ENCODE measurements at regions not wholly inside any gene's neighbourhood (a gene's known extent, or its start where the extent isn't known, plus 50 kb on each side); places are given as distances from the start of the nearest gene placed in this dataset.

GRCh38 chr5:124665625-124666024 is 80.8 kb downstream of the ZNF608 start:
- no peak overlapping the region for H3K4me3 ChIP-seq (ENCODE audit: low read depth, low read length)
- DNase-seq (ENCODE audit: low read depth), result no peak

DNA sequence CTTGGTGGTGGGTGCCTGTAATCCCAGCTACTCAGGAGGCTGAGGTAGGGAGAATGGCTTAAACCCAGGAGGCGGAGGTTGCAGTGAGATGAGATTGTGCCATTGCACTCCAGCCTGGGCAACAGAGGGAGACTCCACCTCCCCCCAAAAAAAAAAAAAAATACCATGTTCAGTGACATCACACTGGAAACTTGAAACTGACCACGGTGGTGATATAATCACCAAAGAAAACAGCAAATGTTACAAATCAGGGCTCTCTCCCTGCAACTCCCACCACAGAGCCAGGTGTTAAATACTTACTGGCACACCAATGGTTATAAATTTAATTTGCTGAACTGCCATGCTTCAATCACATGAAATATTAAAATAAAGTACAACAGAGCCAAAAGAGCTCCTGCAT is 81.4 kb downstream of the ZNF608 start:
- no peak for DNase-seq (ENCODE audit: low read depth)
- no peak overlapping the region for H3K4me3 ChIP-seq (ENCODE audit: low read depth, low read length)

DNA sequence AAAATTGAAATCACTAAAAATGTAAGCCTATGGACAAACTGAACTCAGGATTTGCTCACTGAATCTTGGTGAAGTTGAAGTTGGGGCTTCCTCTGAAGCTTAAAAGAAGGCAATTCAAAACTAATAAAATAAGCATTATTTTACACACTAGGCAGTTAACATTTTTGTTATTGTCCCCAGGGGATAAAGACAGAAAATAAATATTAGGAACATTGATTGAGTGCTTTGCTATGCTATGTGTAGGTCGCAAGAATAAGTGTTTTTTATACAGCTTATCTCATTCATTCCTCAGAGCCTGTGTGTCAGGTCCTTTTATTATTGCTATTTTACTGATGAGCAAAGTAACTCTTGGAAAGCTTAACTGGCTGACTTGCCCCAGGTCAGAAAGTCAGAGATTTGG is 82.2 kb downstream of the ZNF608 start:
- H3K4me3 ChIP-seq (ENCODE audit: low read depth, low read length), result no peak overlapping the region
- no peak for DNase-seq (ENCODE audit: low read depth)

DNA sequence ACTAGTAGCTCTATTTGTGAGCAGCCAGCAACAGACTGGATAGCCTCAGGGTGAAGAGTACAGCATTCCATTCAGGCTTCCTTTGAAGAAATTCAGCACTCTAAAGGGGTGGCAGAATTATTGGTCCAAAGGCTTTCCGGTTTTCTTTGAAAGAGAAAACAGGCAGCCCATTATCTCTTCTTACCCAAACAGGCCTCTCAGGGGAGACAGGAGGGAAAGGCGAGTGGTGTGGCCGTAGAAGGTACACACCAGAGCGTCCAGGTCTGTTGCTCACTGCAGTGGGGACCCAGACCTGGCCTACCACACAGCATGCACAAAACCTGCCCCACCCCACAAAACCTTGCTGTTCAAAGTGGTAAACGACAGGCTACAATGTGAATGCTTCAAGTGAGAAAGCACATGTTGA is 83.3 kb downstream of the ZNF608 start:
- DNase-seq (ENCODE audit: low read depth), result no peak
- H3K4me3 ChIP-seq (ENCODE audit: low read depth, low read length), result no peak overlapping the region

DNA sequence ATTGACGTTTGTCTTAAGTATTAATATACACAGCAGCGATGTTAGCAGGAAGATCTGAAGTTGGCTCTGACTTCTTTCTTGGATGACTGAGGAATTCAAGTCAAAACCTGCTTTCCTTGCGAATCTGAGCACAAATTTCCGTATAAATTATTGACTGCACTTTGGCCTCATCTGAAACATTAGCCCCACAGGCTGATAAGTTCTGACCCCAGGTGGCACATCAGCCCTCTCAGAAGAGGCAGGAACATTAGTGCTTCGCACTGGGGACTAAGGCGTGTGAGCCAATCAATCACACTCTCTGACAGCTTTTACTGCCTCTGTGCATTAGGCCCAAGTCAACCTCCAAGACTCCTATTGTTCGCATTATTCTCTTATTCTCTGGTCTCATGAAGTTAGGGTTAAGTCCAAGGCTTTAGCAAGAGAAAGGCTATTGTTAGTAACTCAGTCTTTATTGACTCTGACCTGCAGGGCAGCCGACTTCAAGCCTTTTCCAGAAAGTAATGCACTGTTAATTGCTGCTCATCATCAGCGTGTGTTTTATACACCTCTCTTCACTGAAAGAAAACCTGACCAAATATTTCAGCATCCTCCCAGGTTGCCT is 84.2 kb downstream of the ZNF608 start:
- no peak overlapping the region for H3K4me3 ChIP-seq (ENCODE audit: low read depth, low read length)
- no peak for DNase-seq (ENCODE audit: low read depth)

DNA sequence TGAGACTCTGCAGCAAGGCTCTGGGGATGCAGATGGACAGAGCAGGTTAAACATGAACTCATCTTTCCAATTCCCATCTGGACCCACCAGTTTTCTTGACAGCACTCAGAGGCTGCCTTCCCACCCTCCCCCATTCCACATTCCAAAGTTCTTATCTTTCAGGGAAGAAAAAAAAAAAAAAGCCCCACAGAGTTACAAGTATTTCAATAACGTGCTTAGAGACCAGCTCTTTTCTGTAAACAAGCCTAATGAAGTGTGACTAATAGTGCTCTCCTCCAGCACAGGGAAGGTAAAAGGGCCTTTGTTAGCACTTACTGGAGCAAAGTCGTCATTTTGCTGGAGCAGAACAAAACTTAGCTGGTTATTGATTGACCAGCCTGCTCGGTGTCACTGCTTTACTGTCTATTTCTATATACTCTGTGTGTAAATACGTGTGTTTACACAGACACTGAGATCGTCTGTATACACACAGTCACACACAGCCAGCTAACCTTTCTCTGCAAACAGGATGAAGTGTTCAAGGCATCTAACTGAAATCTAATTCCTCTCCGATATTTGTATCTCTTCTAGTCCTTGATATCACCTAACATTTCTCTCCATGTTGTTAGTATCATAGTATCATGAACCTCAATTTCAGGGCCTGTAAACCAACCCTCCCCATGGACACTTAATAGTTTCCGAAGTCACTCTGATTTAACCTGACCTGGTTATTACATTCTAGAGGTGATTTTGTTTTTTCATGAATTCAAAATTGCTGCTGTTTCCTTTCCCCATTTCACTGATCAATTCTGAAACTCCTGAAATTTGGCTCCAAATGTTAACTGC is 84.9 kb downstream of the ZNF608 start:
- peak; percentile 57 for DNase-seq (ENCODE audit: low read depth)
- no peak overlapping the region for H3K4me3 ChIP-seq (ENCODE audit: low read depth, low read length)

DNA sequence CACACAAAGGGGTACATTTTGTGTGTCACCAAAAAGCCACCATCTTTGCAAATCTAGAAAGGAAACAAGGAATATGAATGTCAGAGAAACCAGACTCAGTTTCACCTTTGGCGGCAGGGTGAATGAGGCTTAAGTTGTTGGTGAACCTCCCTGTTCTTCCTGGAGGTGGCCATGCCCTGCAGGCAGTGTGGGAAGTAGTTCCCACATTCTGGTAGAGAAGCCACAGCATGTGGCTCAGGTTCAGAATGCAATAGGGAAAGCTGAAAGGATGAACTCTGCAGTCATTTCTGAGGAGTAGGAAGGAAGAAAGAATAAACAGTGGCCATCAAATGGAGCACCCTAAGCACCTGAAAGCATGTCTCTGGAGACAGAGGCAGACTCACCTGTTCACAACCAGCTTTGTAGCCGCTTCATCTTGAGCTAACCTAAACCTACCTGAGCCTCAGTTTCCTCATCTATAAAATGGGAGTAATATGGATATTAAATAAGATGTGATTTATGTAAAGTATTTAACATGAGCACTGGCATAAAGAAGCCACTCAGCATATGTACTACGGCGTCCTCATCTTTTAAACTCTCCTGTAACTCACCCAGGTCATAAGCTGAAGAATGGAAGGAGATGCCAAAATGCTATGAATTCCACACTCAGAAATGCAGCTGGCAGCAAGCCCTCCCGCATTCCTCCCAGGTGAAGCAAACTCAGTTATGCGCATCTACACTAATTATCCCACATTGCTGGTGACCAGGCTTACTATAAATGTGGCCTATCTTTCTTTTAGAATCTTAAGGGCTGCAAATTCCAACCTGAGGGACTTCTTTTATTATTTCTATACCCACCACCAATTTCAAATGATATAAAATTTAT is 86.0 kb downstream of the ZNF608 start:
- no peak for DNase-seq (ENCODE audit: low read depth)

DNA sequence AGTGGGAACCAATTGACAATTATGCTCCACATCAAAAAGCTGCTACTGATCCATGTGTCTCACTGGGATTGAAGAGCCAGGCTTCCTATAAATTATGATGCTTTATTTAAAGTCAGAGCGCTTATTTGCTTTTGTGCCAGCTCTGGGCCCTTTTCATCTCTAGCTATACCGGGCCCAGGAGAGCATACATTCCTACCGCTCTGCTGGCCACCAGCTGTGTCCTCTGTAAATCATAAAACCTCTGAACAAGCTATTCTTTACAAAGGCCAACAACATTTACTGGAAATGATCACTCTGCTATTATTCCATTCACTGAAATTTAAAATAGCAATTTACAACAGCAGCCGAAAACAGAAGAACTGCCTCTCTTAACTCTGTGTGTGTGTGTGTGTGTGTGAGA is 86.6 kb downstream of the ZNF608 start:
- H3K4me3 ChIP-seq (ENCODE audit: low read depth, low read length), result no peak overlapping the region
- no peak for DNase-seq (ENCODE audit: low read depth)

More for the DNA sequence above, 86.0 kb downstream of the ZNF608 start:
- no peak overlapping the region for H3K4me3 ChIP-seq (ENCODE audit: low read depth, low read length)

GRCh38 chr5:124658867-124659557 is 87.4 kb downstream of the ZNF608 start:
- H3K4me3 ChIP-seq (ENCODE audit: low read depth, low read length), result no peak overlapping the region
- no peak for DNase-seq (ENCODE audit: low read depth)

GRCh38 chr5:124655921-124656511 is 90.4 kb downstream of the ZNF608 start:
- peak; percentile 71 for DNase-seq (ENCODE audit: low read depth)
- peak overlapping the region; percentile 10 for H3K4me3 ChIP-seq (ENCODE audit: low read depth, low read length)

DNA sequence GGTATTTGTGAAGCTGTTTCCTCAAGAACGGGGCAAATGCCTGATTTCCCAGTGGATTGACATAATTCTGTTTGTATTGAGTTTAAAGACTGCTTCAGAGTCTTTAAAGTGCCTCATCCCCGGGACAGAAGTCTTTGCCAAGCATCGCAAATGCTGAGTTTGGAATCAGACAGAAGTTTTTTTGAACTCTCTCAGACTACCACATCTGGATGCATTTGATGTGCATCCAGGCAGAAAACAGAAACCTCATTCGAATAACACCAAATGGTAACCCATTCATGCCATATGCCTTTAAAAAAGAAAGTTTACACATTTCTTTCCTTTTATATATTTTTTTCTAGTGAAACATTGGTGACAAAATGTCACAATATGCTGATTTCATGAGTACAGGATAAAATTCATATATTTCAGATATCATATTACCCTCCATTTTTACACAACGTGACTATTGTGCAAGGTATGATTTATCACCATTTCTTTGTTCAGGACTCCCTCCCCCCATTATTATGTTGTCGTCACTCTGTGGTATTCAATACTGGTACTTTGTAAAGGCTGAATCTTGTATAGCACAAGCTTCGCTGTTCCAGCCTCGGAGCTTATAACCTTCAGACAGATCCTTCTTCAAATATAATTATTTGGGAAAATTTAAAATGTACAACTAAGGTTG is 91.1 kb downstream of the ZNF608 start:
- no peak for DNase-seq (ENCODE audit: low read depth)
- peak overlapping the region; percentile 10 for H3K4me3 ChIP-seq (ENCODE audit: low read depth, low read length)

DNA sequence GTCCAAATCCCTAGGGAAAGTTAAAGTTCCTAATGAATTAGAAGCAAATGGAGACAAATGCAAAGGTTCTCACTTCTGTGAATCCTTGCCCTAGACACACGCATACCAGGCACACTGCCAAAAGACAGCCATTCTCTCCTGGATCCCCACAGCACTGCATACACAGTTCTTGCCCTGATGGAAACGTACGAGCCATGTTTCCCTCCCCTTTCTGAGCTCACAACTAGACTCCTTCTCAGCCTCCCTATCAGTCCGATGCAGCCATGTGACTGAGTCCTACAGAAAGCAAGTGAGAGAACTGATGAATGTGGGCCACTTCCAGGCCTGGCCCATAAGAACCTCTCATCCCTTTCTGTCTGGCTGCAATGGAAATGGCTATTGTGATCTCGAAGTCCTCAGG is 92.0 kb downstream of the ZNF608 start:
- H3K4me3 ChIP-seq (ENCODE audit: low read depth, low read length), result no peak overlapping the region
- DNase-seq (ENCODE audit: low read depth), result no peak

GRCh38 chr5:124653666-124654065 is 92.8 kb downstream of the ZNF608 start:
- no peak for DNase-seq (ENCODE audit: low read depth)
- no peak overlapping the region for H3K4me3 ChIP-seq (ENCODE audit: low read depth, low read length)

GRCh38 chr5:124652892-124653441 is 93.5 kb downstream of the ZNF608 start:
- H3K4me3 ChIP-seq (ENCODE audit: low read depth, low read length), result no peak overlapping the region
- no peak for DNase-seq (ENCODE audit: low read depth)

DNA sequence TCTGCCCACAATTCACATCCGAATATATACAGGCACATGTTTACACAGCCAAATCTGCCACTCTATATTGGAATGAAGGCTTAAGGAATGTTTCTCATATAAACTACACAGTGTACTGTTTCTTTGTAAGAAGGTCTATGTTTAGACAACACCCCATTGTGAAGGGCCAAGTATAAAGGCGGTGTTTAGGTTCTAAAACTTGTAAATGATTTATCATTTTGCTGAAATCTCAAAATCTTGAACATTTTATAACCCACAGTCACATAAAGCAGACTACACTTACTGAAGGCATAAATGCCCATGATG is 94.0 kb downstream of the ZNF608 start:
- no peak for DNase-seq (ENCODE audit: low read depth)
- H3K4me3 ChIP-seq (ENCODE audit: low read depth, low read length), result no peak overlapping the region

GRCh38 chr5:124651663-124652513 is 94.6 kb downstream of the ZNF608 start:
- DNase-seq (ENCODE audit: low read depth), result peak; percentile 65
- H3K4me3 ChIP-seq (ENCODE audit: low read depth, low read length), result peak overlapping the region; percentile 58

DNA sequence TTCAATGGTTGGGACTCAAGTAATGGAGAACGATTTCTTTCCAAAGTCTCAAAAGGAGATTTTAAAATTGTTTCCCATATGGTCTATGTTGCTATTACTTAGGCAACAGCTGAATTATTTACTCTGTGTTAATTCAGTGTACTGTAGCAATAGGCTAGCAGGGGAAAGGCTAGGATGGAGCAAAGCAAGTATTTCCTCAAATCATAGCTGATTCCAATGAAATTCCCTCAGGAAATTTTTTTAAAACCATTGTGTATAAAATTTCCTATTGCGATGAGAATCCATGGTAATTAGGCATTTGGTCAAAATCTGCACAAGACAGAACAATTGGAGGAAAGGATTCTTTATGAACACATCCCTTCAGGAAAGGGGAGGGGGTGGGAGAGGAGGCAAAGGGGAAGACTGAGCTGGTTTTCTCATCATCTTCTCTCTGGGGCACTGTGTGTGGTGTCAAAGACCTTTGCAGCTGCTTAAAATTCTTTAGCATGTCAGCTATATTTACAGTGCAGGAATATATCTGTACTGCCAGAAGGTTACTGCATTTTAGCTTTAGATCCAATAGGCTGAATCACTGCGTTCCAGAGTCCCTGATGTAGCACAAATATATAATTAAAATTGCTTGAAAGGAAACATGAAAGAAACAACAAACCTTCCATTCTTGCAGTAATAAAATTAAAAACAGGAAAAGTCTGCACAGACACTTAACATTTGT is 95.3 kb downstream of the ZNF608 start:
- peak overlapping the region; percentile 58 for H3K4me3 ChIP-seq (ENCODE audit: low read depth, low read length)
- peak; percentile 80 for DNase-seq (ENCODE audit: low read depth)
